ENCODE measurements at regions not wholly inside any gene's neighbourhood (a gene's known extent, or its start where the extent isn't known, plus 50 kb on each side); places are given as distances from the start of the nearest gene placed in this dataset.

GRCh38 chr19:30671622-30672051 is 299.5 kb downstream of the ZNF536 start:
- H3K27ac Mint-ChIP-seq: no peak overlapping the region
- no peaks in the 10 kb centered on the region for H3K9me3 Mint-ChIP-seq
- no peaks in the 10 kb centered on the region for H3K27me3 Mint-ChIP-seq (ENCODE audit: insufficient read depth)
- H3K4me1 Mint-ChIP-seq (ENCODE audit: low read depth): no peaks in the 10 kb centered on the region
- intact Hi-C loops (cut with micrococcal nuclease): no loop called here
- no peak for DNase-seq (ENCODE audit: low spot score)
- no peaks in the 10 kb centered on the region for H3K36me3 Mint-ChIP-seq (ENCODE audit: low read depth)
- no peak overlapping the region for H3K4me3 Mint-ChIP-seq

DNA sequence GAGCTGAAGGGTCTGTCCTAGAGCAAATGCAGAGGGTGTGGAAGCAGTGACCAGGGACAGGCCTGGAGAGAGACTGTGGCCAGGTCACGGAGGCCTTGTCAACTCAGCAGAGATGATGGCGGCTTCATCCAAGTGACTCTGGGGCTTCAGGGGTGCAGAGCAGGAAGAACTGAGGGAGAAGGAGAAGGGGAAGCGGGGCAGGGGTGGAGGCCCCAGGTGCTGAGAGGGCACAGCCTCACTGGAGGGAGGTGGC is 299.1 kb downstream of the ZNF536 start:
- Mint-ChIP-seq H3K4me3 (no peak overlapping the region), H3K9me3 (no peaks in the 10 kb centered on the region), H3K36me3 (ENCODE audit: low read depth) (no peaks in the 10 kb centered on the region), H3K27ac (no peak overlapping the region), H3K27me3 (ENCODE audit: insufficient read depth) (no peaks in the 10 kb centered on the region), H3K4me1 (ENCODE audit: low read depth) (no peaks in the 10 kb centered on the region)
- intact Hi-C loops (cut with micrococcal nuclease): no loop called here
- no peak for DNase-seq (ENCODE audit: low spot score)

DNA sequence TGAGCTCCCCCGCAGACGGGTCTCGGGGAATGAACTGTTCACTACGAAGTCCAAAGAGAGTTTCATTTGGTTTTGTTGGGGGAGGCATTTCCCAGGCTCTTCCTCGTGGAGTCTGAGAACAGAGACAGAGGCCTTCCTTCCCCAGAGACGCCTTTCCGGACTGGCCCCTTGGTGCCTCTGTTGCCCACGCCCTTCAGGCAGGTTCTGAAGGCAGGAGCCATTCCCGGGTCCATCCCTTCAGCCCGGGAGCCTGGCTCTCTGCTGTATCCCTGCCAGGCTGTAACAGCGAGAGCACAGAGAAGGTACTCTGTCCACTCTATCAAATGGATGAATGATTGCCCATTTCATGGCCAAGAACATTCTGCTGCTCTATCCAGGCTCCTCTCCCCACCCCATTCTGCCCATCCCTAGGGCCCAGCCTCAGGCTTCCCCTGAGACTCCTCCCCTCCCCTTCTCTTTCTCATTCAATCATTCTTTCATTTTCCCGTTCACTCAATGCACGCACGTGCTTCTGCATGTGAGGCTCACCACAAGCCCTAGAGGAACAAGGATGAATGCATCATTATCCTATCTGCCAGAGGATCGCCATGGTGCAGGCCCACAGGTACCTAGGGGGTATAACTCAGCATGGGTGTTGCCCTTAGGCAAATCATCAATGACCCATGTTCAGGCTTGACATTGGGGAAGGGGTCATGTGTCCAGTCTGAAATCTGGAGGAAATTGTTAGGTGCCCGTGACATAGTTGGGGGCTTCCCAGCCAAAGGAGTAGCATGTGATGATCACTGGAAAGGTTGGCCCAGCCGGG is 298.6 kb downstream of the ZNF536 start:
- no peaks in the 10 kb centered on the region for H3K4me1 Mint-ChIP-seq (ENCODE audit: low read depth)
- no peaks in the 10 kb centered on the region for H3K27me3 Mint-ChIP-seq (ENCODE audit: insufficient read depth)
- no peak for DNase-seq (ENCODE audit: low spot score)
- H3K36me3 Mint-ChIP-seq (ENCODE audit: low read depth): no peaks in the 10 kb centered on the region
- H3K9me3 Mint-ChIP-seq: no peaks in the 10 kb centered on the region
- no peak overlapping the region for H3K4me3 Mint-ChIP-seq
- H3K27ac Mint-ChIP-seq: no peak overlapping the region
- intact Hi-C loops (cut with micrococcal nuclease): no loop called here

- H3K9me3 Mint-ChIP-seq: no peaks in the 10 kb centered on the region
- H3K4me1 Mint-ChIP-seq (ENCODE audit: low read depth): no peaks in the 10 kb centered on the region
- no peaks in the 10 kb centered on the region for H3K27me3 Mint-ChIP-seq (ENCODE audit: insufficient read depth)
- no peak overlapping the region for H3K4me3 Mint-ChIP-seq
- no peaks in the 10 kb centered on the region for H3K36me3 Mint-ChIP-seq (ENCODE audit: low read depth)
- DNase-seq (ENCODE audit: low spot score): no peak
- no peak overlapping the region for H3K27ac Mint-ChIP-seq
- intact Hi-C loops (cut with micrococcal nuclease): no loop called here
Measured at GRCh38 chr19:30670011-30670329, 297.8 kb downstream of the ZNF536 start.

DNA sequence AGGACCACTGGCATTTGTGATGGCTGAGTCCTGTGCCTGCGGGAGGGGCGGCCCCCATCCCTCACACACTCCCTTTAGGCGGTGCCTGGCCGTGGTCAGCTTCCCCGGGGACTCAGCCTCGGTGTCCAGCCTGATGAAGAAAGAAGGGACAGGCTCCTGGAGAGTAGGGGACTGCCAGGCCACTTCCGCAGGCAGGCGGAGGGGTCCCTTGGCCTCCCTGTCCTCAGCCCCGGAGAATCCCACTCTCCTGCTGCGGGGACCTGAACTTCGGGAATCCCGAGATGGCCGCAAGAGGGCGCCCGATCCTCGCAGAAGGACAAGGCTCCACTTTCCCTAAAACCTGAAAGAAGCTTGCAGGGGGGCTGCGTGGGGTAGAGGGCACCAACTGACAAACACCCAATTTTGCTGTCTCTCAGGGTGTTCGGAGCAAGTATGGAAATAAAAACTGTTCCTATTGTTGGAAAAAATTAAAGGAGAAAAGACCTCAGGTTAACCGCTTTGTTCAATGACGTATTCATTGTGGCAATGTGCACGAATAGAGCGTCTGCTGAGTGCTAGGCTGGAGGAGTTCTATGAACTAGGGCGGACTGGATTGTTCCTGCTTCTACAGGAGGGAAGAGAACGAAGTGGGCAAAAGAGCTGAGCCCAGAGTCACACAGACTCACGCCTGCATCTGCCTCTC is 297.3 kb downstream of the ZNF536 start:
- Mint-ChIP-seq H3K27me3 (ENCODE audit: insufficient read depth) (no peaks in the 10 kb centered on the region), H3K4me1 (ENCODE audit: low read depth) (no peaks in the 10 kb centered on the region), H3K27ac (no peak overlapping the region), H3K36me3 (ENCODE audit: low read depth) (no peaks in the 10 kb centered on the region), H3K9me3 (no peaks in the 10 kb centered on the region), H3K4me3 (no peak overlapping the region)
- DNase-seq (ENCODE audit: low spot score): peak; percentile 8
- intact Hi-C loops (cut with micrococcal nuclease): loop anchor here (1.0 to 2.0 kb wide), 2 partner anchors 51 to 688 kb away; no protein-coding TSS in a partner anchor

DNA sequence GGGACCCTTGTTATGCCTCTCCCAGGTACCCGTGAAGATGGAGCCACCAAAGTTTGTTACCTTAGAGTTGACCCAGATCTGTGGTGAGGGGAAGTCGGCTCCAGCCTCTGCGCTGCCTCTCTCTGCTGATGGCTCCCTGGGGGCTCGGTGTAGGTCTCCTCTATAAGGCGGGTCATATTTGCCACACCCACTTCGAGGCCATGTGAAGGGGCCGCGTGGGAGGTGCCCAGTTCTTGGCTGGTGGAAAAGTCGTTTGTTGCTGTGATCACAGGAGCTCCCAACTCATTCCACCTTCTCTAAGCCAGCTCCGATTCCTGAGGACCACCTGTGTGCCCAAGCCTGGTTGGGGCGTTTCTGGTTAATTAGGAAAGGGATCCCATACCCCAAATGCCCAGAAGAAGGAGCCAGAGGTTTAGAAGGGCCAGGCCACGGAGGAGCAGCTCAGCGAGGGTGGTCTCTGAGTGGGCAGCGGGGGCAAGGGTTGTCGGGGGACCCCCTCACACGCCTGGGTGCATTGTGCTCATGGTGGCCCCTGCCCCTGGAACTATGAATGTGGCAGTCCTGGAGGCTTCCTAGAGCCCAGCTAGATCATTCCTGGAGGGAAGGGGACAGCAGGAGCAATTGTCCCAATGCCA is 296.5 kb downstream of the ZNF536 start:
- H3K27ac Mint-ChIP-seq: no peak overlapping the region
- DNase-seq (ENCODE audit: low spot score): no peak
- H3K27me3 Mint-ChIP-seq (ENCODE audit: insufficient read depth): no peaks in the 10 kb centered on the region
- no peaks in the 10 kb centered on the region for H3K36me3 Mint-ChIP-seq (ENCODE audit: low read depth)
- intact Hi-C loops (cut with micrococcal nuclease): loop anchor here (1.0 to 2.0 kb wide), 2 partner anchors 52 to 689 kb away; no protein-coding TSS in a partner anchor
- H3K9me3 Mint-ChIP-seq: no peaks in the 10 kb centered on the region
- no peaks in the 10 kb centered on the region for H3K4me1 Mint-ChIP-seq (ENCODE audit: low read depth)
- H3K4me3 Mint-ChIP-seq: no peak overlapping the region

- H3K36me3 Mint-ChIP-seq (ENCODE audit: low read depth): no peaks in the 10 kb centered on the region
- intact Hi-C loops (cut with micrococcal nuclease): loop anchor here (2.0 kb wide), 1 partner anchor 53 kb away; no protein-coding TSS in a partner anchor
- no peaks in the 10 kb centered on the region for H3K4me1 Mint-ChIP-seq (ENCODE audit: low read depth)
- no peak overlapping the region for H3K4me3 Mint-ChIP-seq
- no peak overlapping the region for H3K27ac Mint-ChIP-seq
- no peak for DNase-seq (ENCODE audit: low spot score)
- H3K9me3 Mint-ChIP-seq: no peaks in the 10 kb centered on the region
- H3K27me3 Mint-ChIP-seq (ENCODE audit: insufficient read depth): no peaks in the 10 kb centered on the region
Measured at GRCh38 chr19:30667746-30668145, 295.6 kb downstream of the ZNF536 start.

DNA sequence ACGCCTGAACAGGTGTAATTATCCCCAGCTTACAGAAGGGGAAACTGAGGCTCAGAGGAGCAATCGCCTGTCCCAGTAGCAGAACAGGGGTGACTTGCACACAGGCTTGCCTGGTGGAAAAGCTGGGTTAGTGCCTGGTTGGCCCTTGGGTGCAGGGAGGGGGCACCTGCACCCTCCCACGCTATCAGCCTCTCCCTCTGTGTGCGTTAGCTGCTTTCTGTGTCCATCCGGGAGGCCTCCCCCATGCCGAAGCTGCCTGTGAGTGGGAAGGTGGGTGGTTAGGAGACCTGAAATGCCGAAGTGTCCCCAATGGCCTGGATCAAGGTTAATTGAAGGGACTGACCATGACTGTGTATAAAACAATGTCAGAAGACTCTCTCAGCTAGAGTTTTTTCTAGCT is 295.0 kb downstream of the ZNF536 start:
- Mint-ChIP-seq H3K9me3 (no peaks in the 10 kb centered on the region), H3K27me3 (ENCODE audit: insufficient read depth) (peaks cover 5% of the 10 kb centered on the region), H3K36me3 (ENCODE audit: low read depth) (no peaks in the 10 kb centered on the region), H3K4me1 (ENCODE audit: low read depth) (no peaks in the 10 kb centered on the region), H3K27ac (no peak overlapping the region), H3K4me3 (no peak overlapping the region)
- intact Hi-C loops (cut with micrococcal nuclease): no loop called here
- no peak for DNase-seq (ENCODE audit: low spot score)

GRCh38 chr19:30666301-30666803 is 294.2 kb downstream of the ZNF536 start:
- no peak overlapping the region for H3K4me3 Mint-ChIP-seq
- no peaks in the 10 kb centered on the region for H3K9me3 Mint-ChIP-seq
- intact Hi-C loops (cut with micrococcal nuclease): loop anchor here (1.0 kb wide), 1 partner anchor 1558 kb away; no protein-coding TSS in a partner anchor
- peak; percentile 10 for DNase-seq (ENCODE audit: low spot score)
- peaks cover 6% of the 10 kb centered on the region for H3K27me3 Mint-ChIP-seq (ENCODE audit: insufficient read depth)
- H3K4me1 Mint-ChIP-seq (ENCODE audit: low read depth): no peaks in the 10 kb centered on the region
- H3K36me3 Mint-ChIP-seq (ENCODE audit: low read depth): no peaks in the 10 kb centered on the region
- no peak overlapping the region for H3K27ac Mint-ChIP-seq

DNA sequence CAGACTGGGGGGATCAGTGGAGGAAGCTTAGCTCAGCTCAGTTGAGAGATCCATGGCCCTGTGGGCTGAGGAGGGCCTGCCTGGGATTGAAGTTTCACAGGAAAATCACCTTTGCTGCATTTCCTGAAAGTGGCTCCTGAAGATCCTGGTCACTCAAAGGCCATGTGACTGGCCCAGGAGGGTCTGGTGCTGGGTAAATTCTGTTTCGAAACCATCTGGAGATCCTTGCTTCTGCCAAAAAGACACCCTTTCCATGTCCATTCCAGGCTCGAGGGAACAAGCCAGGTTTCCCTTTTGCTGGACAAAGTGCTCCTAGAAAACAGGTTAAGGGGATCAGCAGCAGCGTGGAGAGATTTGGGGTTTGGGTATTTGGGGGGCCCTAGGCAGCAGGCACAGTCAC is 293.3 kb downstream of the ZNF536 start:
- H3K4me3 Mint-ChIP-seq: no peak overlapping the region
- no peak for DNase-seq (ENCODE audit: low spot score)
- no peaks in the 10 kb centered on the region for H3K4me1 Mint-ChIP-seq (ENCODE audit: low read depth)
- no peaks in the 10 kb centered on the region for H3K9me3 Mint-ChIP-seq
- peaks cover 6% of the 10 kb centered on the region for H3K27me3 Mint-ChIP-seq (ENCODE audit: insufficient read depth)
- intact Hi-C loops (cut with micrococcal nuclease): no loop called here
- no peaks in the 10 kb centered on the region for H3K36me3 Mint-ChIP-seq (ENCODE audit: low read depth)
- H3K27ac Mint-ChIP-seq: no peak overlapping the region

DNA sequence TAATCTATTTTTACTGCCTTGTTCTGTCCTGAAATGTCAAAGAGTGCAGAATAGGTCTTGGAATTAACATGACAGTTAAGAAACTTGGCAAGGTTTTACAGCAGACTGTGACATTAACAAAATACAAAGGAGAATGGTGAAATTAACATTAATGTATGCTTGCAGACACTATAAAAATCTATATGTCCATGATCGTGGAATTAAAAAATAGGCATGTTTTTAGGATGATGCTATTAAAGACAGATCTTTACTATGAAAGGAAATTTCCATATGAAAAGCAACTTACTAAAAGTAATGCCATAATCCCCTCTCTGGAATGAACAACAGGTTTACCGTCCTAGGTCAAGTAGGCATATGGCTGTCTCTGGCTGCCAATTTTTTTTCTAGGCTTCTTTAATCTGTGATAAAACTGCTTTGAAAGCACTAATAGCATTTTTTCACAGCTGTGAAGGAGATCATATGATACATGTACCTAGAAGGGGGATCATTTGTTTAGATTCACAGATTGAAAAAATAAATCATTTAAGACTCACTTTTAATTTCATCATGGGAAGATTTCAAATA is 291.5 kb downstream of the ZNF536 start:
- Mint-ChIP-seq H3K36me3 (ENCODE audit: low read depth) (no peaks in the 10 kb centered on the region), H3K4me3 (no peak overlapping the region), H3K27me3 (ENCODE audit: insufficient read depth) (peaks cover 6% of the 10 kb centered on the region), H3K27ac (no peak overlapping the region), H3K4me1 (ENCODE audit: low read depth) (no peaks in the 10 kb centered on the region), H3K9me3 (no peaks in the 10 kb centered on the region)
- no peak for DNase-seq (ENCODE audit: low spot score)
- intact Hi-C loops (cut with micrococcal nuclease): no loop called here

DNA sequence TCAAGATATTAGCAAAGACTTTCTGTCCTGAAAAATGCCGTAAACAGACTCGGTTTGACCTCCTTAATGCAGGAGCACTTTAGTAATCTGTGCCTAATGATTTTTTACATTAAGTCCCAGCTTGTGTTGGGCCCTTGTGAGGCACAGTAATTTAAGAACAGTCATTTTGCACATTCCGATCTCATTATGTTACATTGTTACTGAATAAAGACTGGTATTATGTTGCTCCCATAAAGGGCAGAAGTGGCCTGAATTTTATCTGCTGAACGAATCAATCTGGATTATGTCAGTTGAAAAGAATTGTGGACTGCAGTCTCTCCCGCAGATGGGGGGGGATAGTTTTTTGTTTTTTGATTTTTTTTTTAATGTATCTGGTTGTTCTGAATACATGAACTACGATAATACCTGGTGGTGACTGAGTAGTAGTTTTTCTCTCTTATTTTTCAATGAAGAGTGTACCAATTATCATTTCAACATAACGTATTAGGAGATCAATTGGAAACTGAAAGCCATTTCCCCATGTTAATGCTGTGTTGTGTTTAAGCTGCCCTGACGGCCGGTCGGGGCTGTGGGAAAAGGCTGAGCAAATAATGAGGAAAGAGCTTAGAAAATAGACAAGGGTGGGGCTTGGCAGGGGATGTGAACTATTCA is 290.2 kb downstream of the ZNF536 start:
- Mint-ChIP-seq H3K4me3 (no peak overlapping the region), H3K4me1 (ENCODE audit: low read depth) (no peaks in the 10 kb centered on the region), H3K9me3 (no peaks in the 10 kb centered on the region), H3K27me3 (ENCODE audit: insufficient read depth) (peaks cover 6% of the 10 kb centered on the region), H3K36me3 (ENCODE audit: low read depth) (no peaks in the 10 kb centered on the region), H3K27ac (no peak overlapping the region)
- intact Hi-C loops (cut with micrococcal nuclease): no loop called here
- DNase-seq (ENCODE audit: low spot score): no peak

All from activated T-helper 1 cell treated with anti-CD3 and anti-CD28 coated beads, Interleukin-12 subunit alpha, Interleukin-12 subunit beta, Interleukin-2, Interleukin-4 antibody, amounts not matched to agents 30 ng/mL and 10 ng/mL and 1 ng/mL, durations not matched to agents 14 hours and 24 hours and 36 hours (primary cell).